A673 (cell line): ENCODE measurements at regions not wholly inside any gene's neighbourhood (a gene's known extent, or its start where the extent isn't known, plus 50 kb on each side); places are given as distances from the start of the nearest gene placed in this dataset.

Experiments used
- BruUV-seq: library from RNA; stranded (reverse); fragments of 400-500 nt; replicated peaks from 2 replicates; lab custom pipeline; 2021; lab: Mats Ljungman, UMichigan
- CTCF ChIA-PET: fragments of 300-600 bp; sonication (Branson Sonifier 250); formaldehyde crosslinking; loops from one replicate; lab custom pipeline; 2022; ENCODE audit warnings: antibody characterized with exemption; lab: Charles Lee
- POLR2A ChIA-PET: fragments of 300-600 bp; sonication (Branson Sonifier 250); formaldehyde crosslinking; loops from one replicate; lab custom pipeline; 2022; ENCODE audit warnings: antibody characterized with exemption; ENCODE audit not compliant: low non-redundant PET; lab: Charles Lee
- DNase-seq: peaks from one replicate; pipeline ENCODE4 v3.0.0-alpha.2; 2015; ENCODE audit warnings: low spot score
- H3K27ac ChIP-seq: fragments of 200-600 bp; sonication (generic); 2 replicates; pipeline ENCODE4 v1.5.1; 2016; ENCODE audit warnings: mixed run types, low read depth, mild to moderate bottlenecking, mixed read lengths, antibody characterized with exemption, low read length; ENCODE audit not compliant: poor library complexity, severe bottlenecking
- H3K27me3 ChIP-seq: fragments of 200-600 bp; sonication (generic); replicated peaks from 2 replicates; pipeline ENCODE4 v1.6.1; 2017; ENCODE audit warnings: mixed run types, low read depth, mild to moderate bottlenecking, mixed read lengths, antibody characterized with exemption, low read length; ENCODE audit not compliant: insufficient read depth, poor library complexity
- H3K36me3 ChIP-seq: fragments of 200-600 bp; sonication (generic); 2 replicates; pipeline ENCODE4 v1.6.1; 2016; ENCODE audit warnings: mixed run types, mild to moderate bottlenecking, mixed read lengths, antibody characterized with exemption, low read length; ENCODE audit not compliant: insufficient read depth, poor library complexity, severe bottlenecking
- H3K4me1 ChIP-seq: fragments of 200-600 bp; sonication (generic); 2 replicates; pipeline ENCODE4 v1.6.1; 2017; ENCODE audit warnings: mixed run types, mild to moderate bottlenecking, mixed read lengths, antibody characterized with exemption, low read length; ENCODE audit not compliant: insufficient read depth, poor library complexity, severe bottlenecking
- H3K4me3 ChIP-seq: fragments of 200-600 bp; sonication (generic); 2 replicates; pipeline ENCODE4 v1.5.1; 2016; ENCODE audit warnings: low read depth, mixed run types, mild to moderate bottlenecking, mixed read lengths, low read length; ENCODE audit not compliant: poor library complexity, severe bottlenecking
- H3K9me3 ChIP-seq: fragments of 200-600 bp; sonication (generic); 2 replicates; pipeline ENCODE4 v1.6.1; 2016; ENCODE audit warnings: mixed run types, low read depth, mild to moderate bottlenecking, mixed read lengths, antibody characterized with exemption, low read length; ENCODE audit not compliant: poor library complexity, severe bottlenecking
- EZH2 ChIP-seq: fragments of 200-600 bp; sonication (generic); IDR thresholded peaks from 2 replicates; pipeline ENCODE4 v1.6.1; 2017; ENCODE audit warnings: borderline replicate concordance, low read depth, mild to moderate bottlenecking, mixed read lengths, antibody characterized with exemption, low read length; ENCODE audit not compliant: poor library complexity, severe bottlenecking
- intact Hi-C: fragments of 100-400 bp; cut with micrococcal nuclease; formaldehyde crosslinking; loops from one replicate; pipeline ENCODE4 v1.10.0; 2022; ENCODE audit not compliant: unreplicated experiment
- TF ChIP-seq, protein P1 (sequence below): fragments of 300-800, 200-600 bp; sonication (generic); conservative IDR thresholded peaks from 2 replicates; pipeline ENCODE4 v1.5.1; 2017; ENCODE audit warnings: low read depth, mild to moderate bottlenecking, antibody characterized with exemption, low read length, moderate library complexity, mixed read lengths

DNA sequence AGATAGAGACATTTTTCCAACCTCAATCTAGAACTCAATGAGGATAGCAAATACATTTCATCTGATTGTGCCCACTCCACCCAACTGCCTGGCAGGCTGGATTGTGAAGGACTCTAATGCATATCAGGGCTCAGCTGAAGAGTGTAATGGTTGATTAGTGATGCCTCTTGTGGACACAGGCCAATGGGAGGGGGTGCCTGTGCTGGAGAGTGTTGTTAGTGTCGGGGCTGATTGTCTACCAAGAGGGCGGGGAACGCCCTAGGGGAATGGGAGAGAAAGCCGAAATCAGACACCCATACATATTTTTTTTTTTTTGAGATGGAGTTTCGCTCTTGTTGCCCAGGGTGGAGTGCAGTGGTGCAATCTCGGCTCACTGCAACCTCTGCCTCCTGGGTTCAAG lies 103.7 kb upstream of the SALL4 start:
- no peaks in the 10 kb centered on the region for H3K9me3 ChIP-seq
- ChIA-PET CTCF (no interaction called here), POLR2A (no interaction called here)
- DNase-seq, result no peak
- no peaks in the 10 kb centered on the region for H3K27me3 ChIP-seq
- H3K4me1 ChIP-seq, result peaks cover 13% of the 10 kb centered on the region
- no peak overlapping the region for H3K27ac ChIP-seq
- intact Hi-C loops, result no loop called here
- no peaks in the 10 kb centered on the region for H3K36me3 ChIP-seq
- TF ChIP-seq, protein P1, sequence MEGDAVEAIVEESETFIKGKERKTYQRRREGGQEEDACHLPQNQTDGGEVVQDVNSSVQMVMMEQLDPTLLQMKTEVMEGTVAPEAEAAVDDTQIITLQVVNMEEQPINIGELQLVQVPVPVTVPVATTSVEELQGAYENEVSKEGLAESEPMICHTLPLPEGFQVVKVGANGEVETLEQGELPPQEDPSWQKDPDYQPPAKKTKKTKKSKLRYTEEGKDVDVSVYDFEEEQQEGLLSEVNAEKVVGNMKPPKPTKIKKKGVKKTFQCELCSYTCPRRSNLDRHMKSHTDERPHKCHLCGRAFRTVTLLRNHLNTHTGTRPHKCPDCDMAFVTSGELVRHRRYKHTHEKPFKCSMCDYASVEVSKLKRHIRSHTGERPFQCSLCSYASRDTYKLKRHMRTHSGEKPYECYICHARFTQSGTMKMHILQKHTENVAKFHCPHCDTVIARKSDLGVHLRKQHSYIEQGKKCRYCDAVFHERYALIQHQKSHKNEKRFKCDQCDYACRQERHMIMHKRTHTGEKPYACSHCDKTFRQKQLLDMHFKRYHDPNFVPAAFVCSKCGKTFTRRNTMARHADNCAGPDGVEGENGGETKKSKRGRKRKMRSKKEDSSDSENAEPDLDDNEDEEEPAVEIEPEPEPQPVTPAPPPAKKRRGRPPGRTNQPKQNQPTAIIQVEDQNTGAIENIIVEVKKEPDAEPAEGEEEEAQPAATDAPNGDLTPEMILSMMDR, result no peak
- no peak for TF ChIP-seq EZH2
- no peak overlapping the region for H3K4me3 ChIP-seq
- BruUV-seq, result no TSS peak

DNA sequence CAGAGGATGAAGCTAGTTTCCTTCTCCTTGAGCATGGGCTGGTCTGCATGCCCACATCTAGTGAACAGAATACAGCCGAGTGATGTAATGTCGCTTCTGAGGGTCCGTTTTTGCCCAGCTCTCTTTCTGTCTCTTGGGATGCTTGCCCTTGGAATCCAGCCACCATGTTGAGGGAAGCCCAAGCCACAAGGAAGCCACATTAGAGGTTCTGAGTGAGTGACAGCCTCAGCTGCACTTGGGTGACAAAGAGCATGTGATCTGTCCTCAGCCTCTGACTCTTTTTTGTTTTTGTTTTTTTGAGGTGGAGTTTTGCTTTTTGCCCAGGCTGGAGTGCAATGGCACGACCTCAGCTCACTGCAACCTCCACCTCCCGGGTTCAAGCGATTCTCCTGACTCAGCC lies 100.6 kb upstream of the SALL4 start:
- DNase-seq, result no peak
- BruUV-seq, result no TSS peak
- H3K27me3 ChIP-seq, result no peaks in the 10 kb centered on the region
- intact Hi-C loops, result no loop called here
- H3K4me1 ChIP-seq, result no peaks in the 10 kb centered on the region
- TF ChIP-seq, protein P1, result no peak
- TF ChIP-seq EZH2, result no peak
- no peaks in the 10 kb centered on the region for H3K9me3 ChIP-seq
- POLR2A ChIA-PET, result no interaction called here
- CTCF ChIA-PET, result no interaction called here
- H3K36me3 ChIP-seq, result no peaks in the 10 kb centered on the region
- H3K27ac ChIP-seq, result no peak overlapping the region
- no peak overlapping the region for H3K4me3 ChIP-seq

DNA sequence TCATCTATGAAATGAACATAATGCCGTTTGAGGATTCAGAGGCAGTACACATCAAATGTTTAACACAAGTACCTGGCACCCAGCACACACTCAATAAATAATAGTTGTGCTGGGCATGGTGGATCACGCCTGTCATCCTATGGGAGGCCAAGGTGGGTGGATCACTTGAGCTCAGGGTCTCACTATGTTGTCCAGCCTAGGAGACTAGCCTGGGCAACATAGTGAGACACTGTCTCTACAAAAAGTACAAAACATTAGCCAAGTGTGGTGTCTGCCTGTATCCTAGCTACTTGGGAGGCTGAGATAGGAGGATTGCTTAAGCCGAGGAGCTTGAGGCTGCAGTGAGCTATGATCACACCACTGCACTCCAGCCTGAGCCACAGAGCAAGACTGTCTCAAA lies 98.1 kb upstream of the SALL4 start:
- Histone ChIP-seq H3K9me3 (no peaks in the 10 kb centered on the region), H3K36me3 (no peaks in the 10 kb centered on the region), H3K4me1 (no peaks in the 10 kb centered on the region), H3K27ac (no peak overlapping the region), H3K4me3 (no peak overlapping the region), H3K27me3 (no peaks in the 10 kb centered on the region)
- CTCF ChIA-PET, result no interaction called here
- TF ChIP-seq, protein P1, result no peak
- no peak for TF ChIP-seq EZH2
- BruUV-seq, result no TSS peak
- no peak for DNase-seq
- intact Hi-C loops, result no loop called here
- POLR2A ChIA-PET, result no interaction called here
